ENCODE measurements at regions not wholly inside any gene's neighbourhood (a gene's known extent, or its start where the extent isn't known, plus 50 kb on each side); places are given as distances from the start of the nearest gene placed in this dataset.

- TF ChIP-seq CTCF (IDR thresholded peaks at IDR 0.05; ENCODE audit: low read length) (no peak), EZH2 (IDR thresholded peaks at IDR 0.05; ENCODE audit: borderline replicate concordance, low read length) (no peak)
Measured at GRCh38 chr10:7006566-7006965, 404.3 kb downstream of the SFMBT2 start.
